GM12865 (cell line): ENCODE measurements at regions not wholly inside any gene's neighbourhood (a gene's known extent, or its start where the extent isn't known, plus 50 kb on each side); places are given as distances from the start of the nearest gene placed in this dataset.

Experiments
- DNase-seq: peaks from one replicate; pipeline ENCODE4 v3.0.0; 2010; ENCODE audit warnings: low read depth
- H3K4me3 ChIP-seq: 2 replicates; pipeline ENCODE4 v1.5.1; 2011; ENCODE audit warnings: mild to moderate bottlenecking, low read depth, low read length, control low read depth
- TF ChIP-seq, protein P1 (sequence below): IDR thresholded peaks from 2 replicates; pipeline ENCODE4 v1.5.1; 2011; ENCODE audit warnings: low read length, control low read depth, low read depth, inconsistent platforms; ENCODE audit not compliant: insufficient read depth; ENCODE audit errors: missing control alignments

- TF ChIP-seq, protein P1, sequence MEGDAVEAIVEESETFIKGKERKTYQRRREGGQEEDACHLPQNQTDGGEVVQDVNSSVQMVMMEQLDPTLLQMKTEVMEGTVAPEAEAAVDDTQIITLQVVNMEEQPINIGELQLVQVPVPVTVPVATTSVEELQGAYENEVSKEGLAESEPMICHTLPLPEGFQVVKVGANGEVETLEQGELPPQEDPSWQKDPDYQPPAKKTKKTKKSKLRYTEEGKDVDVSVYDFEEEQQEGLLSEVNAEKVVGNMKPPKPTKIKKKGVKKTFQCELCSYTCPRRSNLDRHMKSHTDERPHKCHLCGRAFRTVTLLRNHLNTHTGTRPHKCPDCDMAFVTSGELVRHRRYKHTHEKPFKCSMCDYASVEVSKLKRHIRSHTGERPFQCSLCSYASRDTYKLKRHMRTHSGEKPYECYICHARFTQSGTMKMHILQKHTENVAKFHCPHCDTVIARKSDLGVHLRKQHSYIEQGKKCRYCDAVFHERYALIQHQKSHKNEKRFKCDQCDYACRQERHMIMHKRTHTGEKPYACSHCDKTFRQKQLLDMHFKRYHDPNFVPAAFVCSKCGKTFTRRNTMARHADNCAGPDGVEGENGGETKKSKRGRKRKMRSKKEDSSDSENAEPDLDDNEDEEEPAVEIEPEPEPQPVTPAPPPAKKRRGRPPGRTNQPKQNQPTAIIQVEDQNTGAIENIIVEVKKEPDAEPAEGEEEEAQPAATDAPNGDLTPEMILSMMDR: no peak
- DNase-seq: no peak
- H3K4me3 ChIP-seq: no peak overlapping the region
These were observed 766.8 kb downstream of the BCL11A start for GRCh38 chr2:59786684-59787083.

- DNase-seq: no peak
- TF ChIP-seq, protein P1: no peak
- no peak overlapping the region for H3K4me3 ChIP-seq
These were observed 773.9 kb downstream of the BCL11A start for GRCh38 chr2:59779571-59779970.

DNA sequence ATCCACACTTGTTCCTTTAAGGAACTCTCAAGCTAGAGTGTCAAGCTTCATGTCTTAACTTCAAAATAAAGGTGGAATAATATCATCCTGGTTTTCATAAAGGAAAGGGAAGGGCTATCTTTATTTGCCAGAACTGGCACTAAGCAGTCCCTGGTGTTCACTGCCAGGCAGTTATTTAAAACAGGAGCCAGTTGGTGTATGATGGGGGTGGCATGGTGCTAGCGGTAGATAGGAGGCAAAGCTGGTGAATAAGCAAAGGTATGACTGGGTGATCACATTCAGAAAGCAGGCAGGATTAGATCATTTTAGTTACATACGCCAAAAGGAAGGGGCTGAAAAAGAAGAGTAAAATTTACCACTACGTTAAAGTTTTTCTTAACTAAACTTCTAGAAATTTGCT, 776.3 kb downstream of the BCL11A start:
- H3K4me3 ChIP-seq: no peak overlapping the region
- no peak for DNase-seq
- TF ChIP-seq, protein P1: no peak

- no peak overlapping the region for H3K4me3 ChIP-seq
- DNase-seq: no peak
- TF ChIP-seq, protein P1: no peak
These were observed 776.8 kb downstream of the BCL11A start for GRCh38 chr2:59776726-59777008.

GRCh38 chr2:59774821-59775433, 778.5 kb downstream of the BCL11A start:
- H3K4me3 ChIP-seq: no peak overlapping the region
- TF ChIP-seq, protein P1: no peak
- no peak for DNase-seq

DNA sequence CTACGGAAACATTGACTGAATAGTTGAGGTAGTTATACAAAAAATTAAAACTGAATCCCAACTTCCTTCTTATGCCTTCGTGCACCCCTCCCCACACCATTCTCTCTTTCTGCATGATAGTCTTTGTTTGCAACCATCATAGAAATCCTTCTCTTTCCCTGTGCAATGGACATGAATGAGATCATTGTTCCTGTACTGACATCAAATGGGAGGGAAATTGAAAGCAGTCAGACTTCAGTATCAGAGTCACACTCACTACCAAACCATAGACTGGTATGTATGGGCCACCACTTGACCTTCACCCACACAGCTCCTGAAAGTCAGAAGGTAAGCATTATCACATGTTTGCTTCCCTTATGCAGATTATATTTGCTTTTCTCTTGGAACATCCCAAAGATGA, 782.8 kb downstream of the BCL11A start:
- no peak for DNase-seq
- TF ChIP-seq, protein P1: no peak
- no peak overlapping the region for H3K4me3 ChIP-seq

- DNase-seq: no peak
- TF ChIP-seq, protein P1: no peak
- no peak overlapping the region for H3K4me3 ChIP-seq
These were observed 791.5 kb downstream of the BCL11A start for GRCh38 chr2:59761966-59762365.
